Breast epithelium (tissue), 4 donors: ENCODE measurements at regions not wholly inside any gene's neighbourhood (a gene's known extent, or its start where the extent isn't known, plus 50 kb on each side); places are given as distances from the start of the nearest gene placed in this dataset.

Experiments used
- DNase-seq, 2 donors: peaks; one replicate each; pipeline ENCODE4 v3.0.0-alpha.2; 2019; ENCODE audit warnings: low spot score in 2 of 2
- H3K27ac ChIP-seq, 2 donors: fragments of 200-600 bp; sonication (generic) in 1 of 2; one replicate each; pipeline ENCODE4 v1.5.1; 2016 to 2019; ENCODE audit warnings: mild to moderate bottlenecking in 1 of 2
- H3K27me3 ChIP-seq, 2 donors: fragments of 200-600 bp; sonication (generic) in 1 of 2; one replicate each; pipeline versions ENCODE4 v1.5.1 to v1.6.0; 2017 to 2019; ENCODE audit warnings: control low read depth in 1 of 2, mild to moderate bottlenecking in 1 of 2
- H3K36me3 ChIP-seq: fragments of 200-600 bp; one replicate; pipeline ENCODE4 v1.5.1; 2019
- H3K4me1 ChIP-seq, 2 donors: fragments of 200-600 bp; sonication (generic); one replicate each; pipeline ENCODE4 v1.5.1; 2016 to 2019; ENCODE audit warnings: control low read depth in 1 of 2
- H3K4me3 ChIP-seq, 3 donors: fragments of 200-600 bp; sonication (generic); 1 replicate in 2 of 3; 2 replicates in 1 of 3; pipeline ENCODE4 v1.5.1; 2016 to 2019; ENCODE audit warnings: mild to moderate bottlenecking in 3 of 3, moderate library complexity in 2 of 3
- H3K9me3 ChIP-seq, 2 donors: fragments of 200-600 bp; sonication (generic) in 1 of 2; one replicate each; pipeline ENCODE4 v1.5.1; 2016 to 2019; ENCODE audit warnings: control low read depth in 1 of 2
- POLR2A ChIP-seq: fragments of 450-650 bp; IDR thresholded peaks from one replicate; pipeline ENCODE4 v1.6.1; 2016; ENCODE audit warnings: antibody characterized with exemption, mild to moderate bottlenecking, moderate library complexity
- POLR2AphosphoS5 ChIP-seq, 3 donors: sonication (generic); formaldehyde crosslinking; IDR thresholded peaks; one replicate each; pipeline ENCODE4 v1.6.1; 2017; ENCODE audit warnings: antibody characterized with exemption in 3 of 3
- intact Hi-C: fragments of 100-400 bp; cut with DNase I; formaldehyde crosslinking; loops from one replicate; pipeline ENCODE4 v1.15.1; 2023; ENCODE audit warnings: low total_unique reads
- TF ChIP-seq, protein P1 (sequence below), 3 donors: fragments of 450-650 bp; IDR thresholded peaks; one replicate each; pipeline ENCODE4 v1.5.1; 2016 to 2017; ENCODE audit warnings: antibody characterized with exemption in 3 of 3, mild to moderate bottlenecking in 3 of 3, moderate library complexity in 3 of 3

DNA sequence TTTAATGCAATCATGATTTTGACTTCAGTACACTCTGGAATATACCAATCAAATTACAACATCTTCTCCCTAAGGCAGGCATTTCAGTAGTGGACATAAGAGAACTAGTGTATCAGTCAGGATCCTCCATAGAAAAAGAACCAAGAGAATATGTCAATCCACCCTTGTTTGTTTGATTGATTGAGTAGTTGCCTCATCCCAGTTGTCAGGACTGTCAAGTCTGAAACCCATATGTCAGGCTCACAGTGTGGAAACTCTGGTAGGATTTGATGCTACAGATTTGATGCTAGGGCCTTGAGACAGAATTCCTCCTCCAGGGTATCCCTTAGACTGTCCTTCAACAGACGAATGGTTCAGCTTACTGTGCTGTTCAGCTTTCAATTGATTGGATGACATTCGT lies 375.0 kb downstream of the ETS1 start:
- intact Hi-C loops: no loop called here
- TF ChIP-seq, protein P1, sequence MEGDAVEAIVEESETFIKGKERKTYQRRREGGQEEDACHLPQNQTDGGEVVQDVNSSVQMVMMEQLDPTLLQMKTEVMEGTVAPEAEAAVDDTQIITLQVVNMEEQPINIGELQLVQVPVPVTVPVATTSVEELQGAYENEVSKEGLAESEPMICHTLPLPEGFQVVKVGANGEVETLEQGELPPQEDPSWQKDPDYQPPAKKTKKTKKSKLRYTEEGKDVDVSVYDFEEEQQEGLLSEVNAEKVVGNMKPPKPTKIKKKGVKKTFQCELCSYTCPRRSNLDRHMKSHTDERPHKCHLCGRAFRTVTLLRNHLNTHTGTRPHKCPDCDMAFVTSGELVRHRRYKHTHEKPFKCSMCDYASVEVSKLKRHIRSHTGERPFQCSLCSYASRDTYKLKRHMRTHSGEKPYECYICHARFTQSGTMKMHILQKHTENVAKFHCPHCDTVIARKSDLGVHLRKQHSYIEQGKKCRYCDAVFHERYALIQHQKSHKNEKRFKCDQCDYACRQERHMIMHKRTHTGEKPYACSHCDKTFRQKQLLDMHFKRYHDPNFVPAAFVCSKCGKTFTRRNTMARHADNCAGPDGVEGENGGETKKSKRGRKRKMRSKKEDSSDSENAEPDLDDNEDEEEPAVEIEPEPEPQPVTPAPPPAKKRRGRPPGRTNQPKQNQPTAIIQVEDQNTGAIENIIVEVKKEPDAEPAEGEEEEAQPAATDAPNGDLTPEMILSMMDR (IDR thresholded peaks at IDR 0.05): no peak
- TF ChIP-seq POLR2AphosphoS5 (IDR thresholded peaks at IDR 0.05): no peak
- TF ChIP-seq POLR2A: no peak
- H3K9me3 ChIP-seq: no peaks in the 10 kb centered on the region
- no peaks in the 10 kb centered on the region for H3K4me1 ChIP-seq
- H3K4me3 ChIP-seq: no peak overlapping the region
- H3K27ac ChIP-seq: no peak overlapping the region
- H3K27me3 ChIP-seq: no peaks in the 10 kb centered on the region
- H3K36me3 ChIP-seq: no peaks in the 10 kb centered on the region
- no peak for DNase-seq

DNA sequence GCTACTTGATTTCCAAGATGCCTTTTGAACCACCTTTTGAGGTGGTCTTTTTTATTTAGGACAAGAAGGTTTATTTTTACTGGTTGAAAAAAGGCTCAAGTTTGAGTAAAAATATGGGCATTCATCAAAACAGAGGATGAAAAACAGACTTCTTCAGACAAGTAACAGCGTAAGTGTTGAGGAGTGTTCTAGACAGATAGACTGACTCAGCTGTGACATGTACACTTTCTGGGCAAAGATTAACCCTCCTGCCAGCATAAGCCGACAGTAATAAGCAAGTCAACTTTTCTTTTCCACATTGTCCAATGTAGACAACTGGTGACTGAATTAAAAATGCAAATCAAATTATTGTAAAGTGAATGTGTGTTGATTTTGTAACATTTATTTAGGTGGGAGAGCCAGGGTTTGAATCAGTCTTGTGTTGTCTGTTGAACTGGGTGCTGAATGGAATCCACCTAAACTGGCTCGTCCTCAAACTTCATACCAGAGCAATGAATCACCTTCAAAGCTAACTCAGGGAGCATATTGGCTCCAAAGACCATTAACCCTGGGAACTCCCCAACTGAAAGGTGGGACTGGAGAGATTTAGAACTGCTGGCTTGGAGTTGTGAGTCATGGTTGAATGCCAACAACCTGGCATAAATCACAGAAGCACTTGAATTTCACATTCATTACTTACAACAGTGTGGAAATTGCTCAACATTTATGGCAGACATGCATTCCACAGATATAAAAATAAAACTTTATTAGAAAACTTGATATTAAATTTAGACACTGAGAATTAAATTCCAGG lies 377.0 kb downstream of the ETS1 start:
- TF ChIP-seq POLR2A (no peak), POLR2AphosphoS5 (IDR thresholded peaks at IDR 0.05) (no peak)
- TF ChIP-seq, protein P1 (IDR thresholded peaks at IDR 0.05): no peak
- intact Hi-C loops: no loop called here
- peak in 1 of 2 donors; percentile 37 for DNase-seq
- Histone ChIP-seq H3K27me3 (no peaks in the 10 kb centered on the region), H3K9me3 (no peaks in the 10 kb centered on the region), H3K36me3 (no peaks in the 10 kb centered on the region), H3K4me3 (no peak overlapping the region), H3K27ac (peak overlapping the region; percentile 1 to 2), H3K4me1 (no peaks in the 10 kb centered on the region)

DNA sequence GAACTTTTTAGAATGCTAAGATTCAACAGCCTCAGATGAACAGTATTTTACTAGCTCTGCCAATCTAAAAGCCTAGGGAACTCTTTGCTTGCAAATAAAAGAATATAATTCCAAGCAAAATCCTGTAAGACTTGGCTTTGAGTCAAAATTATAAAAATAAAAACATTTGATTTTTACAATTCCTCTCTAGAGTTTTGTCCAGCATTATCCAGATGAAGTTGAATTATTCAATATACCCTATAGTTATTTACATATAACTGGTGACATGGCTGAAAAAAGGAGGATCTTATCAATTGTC lies 378.3 kb downstream of the ETS1 start:
- Histone ChIP-seq H3K4me1 (no peaks in the 10 kb centered on the region), H3K27ac (peak overlapping the region; percentile 67 to 83), H3K4me3 (no peak overlapping the region), H3K9me3 (no peaks in the 10 kb centered on the region), H3K27me3 (no peaks in the 10 kb centered on the region), H3K36me3 (no peaks in the 10 kb centered on the region)
- TF ChIP-seq, protein P1 (IDR thresholded peaks at IDR 0.05): no peak
- TF ChIP-seq POLR2A (no peak), POLR2AphosphoS5 (IDR thresholded peaks at IDR 0.05) (no peak)
- no peak for DNase-seq
- intact Hi-C loops: no loop called here

DNA sequence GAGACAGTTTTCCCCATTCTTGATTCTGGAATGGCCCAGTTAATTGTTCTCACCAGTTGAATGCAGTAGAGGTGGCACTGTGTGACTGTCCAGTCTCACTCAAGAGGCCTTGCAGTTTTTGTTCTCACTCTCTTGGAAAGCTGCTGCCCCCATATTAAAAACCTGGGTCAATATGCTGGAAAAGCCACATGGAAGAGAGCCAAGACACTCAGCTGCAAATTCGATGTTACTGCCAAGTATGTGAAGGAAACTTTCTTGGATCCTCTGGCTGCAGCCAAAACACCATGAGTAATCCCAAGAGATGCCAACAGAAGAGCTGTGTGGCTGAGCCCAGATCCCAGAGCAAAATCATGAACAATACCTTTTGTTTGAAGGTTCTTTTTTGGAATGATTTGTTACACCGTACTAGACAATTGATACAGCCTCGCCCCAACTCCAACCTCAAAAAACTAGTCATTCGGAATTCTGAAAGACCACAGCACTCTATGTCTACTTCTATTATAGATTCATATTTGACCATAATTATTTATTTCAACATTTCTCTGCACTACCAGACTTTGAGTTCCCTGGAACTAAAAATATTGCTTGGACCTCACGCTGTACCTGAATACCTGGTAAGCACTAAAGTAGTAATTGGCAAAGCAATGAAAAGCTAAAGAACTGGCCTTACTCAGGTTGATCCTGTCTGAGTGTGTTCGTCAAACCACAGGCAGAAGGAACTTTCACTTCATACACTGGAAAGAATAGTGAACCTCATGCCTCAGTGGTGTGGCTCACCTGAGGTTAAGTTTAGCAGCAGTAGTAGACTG lies 378.8 kb downstream of the ETS1 start:
- Histone ChIP-seq H3K4me3 (no peak overlapping the region), H3K27me3 (no peaks in the 10 kb centered on the region), H3K9me3 (no peaks in the 10 kb centered on the region), H3K27ac (peak overlapping the region; percentile 67 to 83), H3K36me3 (no peaks in the 10 kb centered on the region), H3K4me1 (no peaks in the 10 kb centered on the region)
- intact Hi-C loops: no loop called here
- peak in 1 of 3 donors; percentile 22 for TF ChIP-seq POLR2AphosphoS5 (IDR thresholded peaks at IDR 0.05)
- no peak for TF ChIP-seq POLR2A
- TF ChIP-seq, protein P1 (IDR thresholded peaks at IDR 0.05): no peak
- DNase-seq: peak in 1 of 2 donors; percentile 51

DNA sequence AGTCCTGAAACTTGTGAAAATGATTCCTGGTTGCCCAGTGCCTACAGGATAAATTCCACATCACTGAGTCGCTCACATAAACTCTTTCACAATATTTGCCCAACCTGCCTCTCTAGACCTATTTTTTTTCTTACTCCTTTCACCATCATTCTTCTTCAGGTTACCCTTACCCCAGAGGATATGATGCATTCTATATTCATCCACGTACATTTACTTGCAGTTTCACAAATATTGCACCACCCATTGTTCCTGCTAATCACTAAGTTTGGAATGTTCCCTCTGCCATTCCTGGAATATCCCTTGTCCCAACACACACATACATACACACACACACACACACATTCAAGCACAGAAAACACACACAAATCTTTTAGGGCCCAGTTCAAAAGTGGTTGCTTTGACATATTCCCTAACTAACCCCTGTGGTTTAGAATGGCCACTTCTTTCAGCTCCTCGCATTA lies 379.5 kb downstream of the ETS1 start:
- peak overlapping the region; percentile 67 to 83 for H3K27ac ChIP-seq
- H3K9me3 ChIP-seq: no peaks in the 10 kb centered on the region
- no peaks in the 10 kb centered on the region for H3K4me1 ChIP-seq
- no peak overlapping the region for H3K4me3 ChIP-seq
- TF ChIP-seq POLR2AphosphoS5 (IDR thresholded peaks at IDR 0.05): no peak
- intact Hi-C loops: no loop called here
- H3K36me3 ChIP-seq: no peaks in the 10 kb centered on the region
- no peaks in the 10 kb centered on the region for H3K27me3 ChIP-seq
- DNase-seq: no peak
